GM12878 (cell line): ENCODE measurements at regions not wholly inside any gene's neighbourhood (a gene's known extent, or its start where the extent isn't known, plus 50 kb on each side); places are given as distances from the start of the nearest gene placed in this dataset.

Experiments used
- ATAC-seq: fragments of 200-7000 bp; cut with Tn5 transposase; 3 replicates; pipeline ENCODE4 v1.9.1; 2020; ENCODE audit warnings: mild to moderate bottlenecking, moderate library complexity
- BruUV-seq: library from RNA; stranded (reverse); fragments of 400-500 nt; replicated peaks from 2 replicates; lab custom pipeline; 2021; lab: Mats Ljungman, UMichigan
- CTCF ChIA-PET: fragments of 300-600 bp; sonication (Branson Sonifier 250); formaldehyde crosslinking; extraction: SDS; loops from one replicate; lab custom pipeline; 2021; ENCODE audit warnings: inconsistent platforms; lab: Yijun Ruan, JAX
- POLR2A ChIA-PET: fragments of 350-600 bp; formaldehyde crosslinking; extraction: SDS; loops from one replicate; lab custom pipeline; 2021; ENCODE audit warnings: inconsistent platforms; lab: Charles Lee
- RAD21 ChIA-PET: fragments of 300-600 bp; sonication (Branson Sonifier 250); formaldehyde crosslinking; loops from one replicate; lab custom pipeline; 2023; ENCODE audit warnings: antibody characterized with exemption; ENCODE audit not compliant: unreplicated experiment; lab: Charles Lee
- SMC1A ChIA-PET: fragments of 300-600 bp; sonication (Branson Sonifier 250); formaldehyde crosslinking; loops from one replicate; lab custom pipeline; 2023; ENCODE audit not compliant: unreplicated experiment, uncharacterized antibody; lab: Charles Lee
- DNase-seq: peaks from one replicate; pipeline ENCODE4 v3.0.0-alpha.2; 2011; ENCODE audit warnings: low read depth, low spot score
- FAIRE-seq: peaks from 3 replicates; lab custom pipeline; 2011; peaks lifted over from hg19 to GRCh38; lab: Jason Lieb, UNC
- H2AFZ ChIP-seq: 2 replicates; pipeline ENCODE4 v1.6.0; 2011; ENCODE audit warnings: low read depth, low read length, control low read depth; ENCODE audit not compliant: control insufficient read depth
- H3K27ac ChIP-seq: 2 replicates; pipeline ENCODE4 v1.5.1; 2011; ENCODE audit warnings: control low read depth; ENCODE audit not compliant: control insufficient read depth, insufficient read depth
- H3K27me3 ChIP-seq, 2 experiments: replicated peaks in 1 of 2; 2 replicates each; pipeline versions ENCODE4 v1.6.0 to v1.6.1; 2011; ENCODE audit warnings: low read length in 1 of 2; ENCODE audit not compliant: control insufficient read depth in 2 of 2, insufficient read depth in 2 of 2
- H3K36me3 ChIP-seq, 2 experiments: 2 replicates each; pipeline ENCODE4 v1.5.1; 2011; ENCODE audit warnings: low read length in 1 of 2; ENCODE audit not compliant: control insufficient read depth in 2 of 2, insufficient read depth in 2 of 2
- H3K4me1 ChIP-seq: 2 replicates; pipeline ENCODE4 v1.6.1; 2011; ENCODE audit warnings: mild to moderate bottlenecking, low read length, moderate library complexity, mixed read lengths; ENCODE audit not compliant: control insufficient read depth, insufficient read depth
- H3K4me2 ChIP-seq: 2 replicates; pipeline ENCODE4 v1.6.0; 2011; ENCODE audit warnings: control low read depth; ENCODE audit not compliant: control insufficient read depth, insufficient read depth
- H3K4me3 ChIP-seq: fragments of 200-600 bp; sonication (generic); 2 replicates; pipeline ENCODE4 v1.5.1; 2016
- H3K79me2 ChIP-seq: 2 replicates; pipeline ENCODE4 v1.6.0; 2011; ENCODE audit warnings: low read length; ENCODE audit not compliant: control insufficient read depth, insufficient read depth
- H3K9ac ChIP-seq: 2 replicates; pipeline ENCODE4 v1.8.0; 2011; ENCODE audit warnings: low read length, control low read depth, mixed read lengths; ENCODE audit not compliant: control insufficient read depth, insufficient read depth
- H3K9me3 ChIP-seq: replicated peaks from 3 replicates; pipeline ENCODE4 v1.5.1; 2011; ENCODE audit warnings: mild to moderate bottlenecking, low read length; ENCODE audit not compliant: control insufficient read depth, insufficient read depth
- H4K20me1 ChIP-seq: 2 replicates; pipeline ENCODE4 v1.6.0; 2011; ENCODE audit not compliant: control insufficient read depth, insufficient read depth
- CHD4 ChIP-seq: fragments of 200-600 bp; sonication (generic); IDR thresholded peaks from 2 replicates; pipeline ENCODE4 v1.6.1; 2016; ENCODE audit warnings: mild to moderate bottlenecking
- ETV6 ChIP-seq, 2 experiments: fragments of 450-650 bp in 1 of 2; IDR thresholded peaks in 1 of 2; conservative IDR thresholded peaks in 1 of 2; 2 replicates each; pipeline ENCODE4 v1.6.1; 2014; ENCODE audit warnings: antibody characterized with exemption in 1 of 2, borderline replicate concordance in 1 of 2, low read depth in 1 of 2, mild to moderate bottlenecking in 1 of 2, moderate library complexity in 1 of 2
- HSF1 ChIP-seq: fragments of 150-350 bp; IDR thresholded peaks from 2 replicates; pipeline ENCODE4 v1.6.1; 2014; ENCODE audit warnings: mild to moderate bottlenecking, low read depth, low read length
- IKZF2 ChIP-seq, 2 experiments: fragments of 450-650 bp; IDR thresholded peaks; 2 replicates each; pipeline ENCODE4 v1.6.1; 2017; ENCODE audit warnings: mild to moderate bottlenecking in 2 of 2, moderate library complexity in 2 of 2
- IRF3 ChIP-seq: fragments of 450-650 bp; IDR thresholded peaks from 2 replicates; pipeline ENCODE4 v1.6.1; 2014; ENCODE audit warnings: mild to moderate bottlenecking
- KDM1A ChIP-seq: fragments of 200-600 bp; sonication (generic); IDR thresholded peaks from 2 replicates; pipeline ENCODE4 v1.6.1; 2016; ENCODE audit warnings: borderline replicate concordance
- MYC ChIP-seq: IDR thresholded peaks from 2 replicates; pipeline ENCODE4 v1.6.1; 2011; ENCODE audit warnings: mild to moderate bottlenecking, low read length, moderate library complexity, inconsistent platforms; ENCODE audit not compliant: insufficient read depth, insufficient replicate concordance, insufficient read length, severe bottlenecking
- NR2C1 ChIP-seq: fragments of 450-650 bp; IDR thresholded peaks from 2 replicates; pipeline ENCODE4 v1.6.1; 2017; ENCODE audit warnings: antibody characterized with exemption, mild to moderate bottlenecking, moderate library complexity
- SIX5 ChIP-seq: IDR thresholded peaks from 2 replicates; pipeline ENCODE4 v1.6.1; 2011; ENCODE audit warnings: mild to moderate bottlenecking, low read depth, low read length, moderate library complexity; ENCODE audit not compliant: severe bottlenecking
- YY1 ChIP-seq: IDR thresholded peaks from 2 replicates; pipeline ENCODE4 v1.6.1; 2011; ENCODE audit warnings: low read depth, mild to moderate bottlenecking, low read length
- ZBTB40 ChIP-seq: fragments of 450-650 bp; IDR thresholded peaks from 2 replicates; pipeline ENCODE4 v1.6.1; 2016; ENCODE audit warnings: mild to moderate bottlenecking, moderate library complexity, borderline replicate concordance
- ZNF24 ChIP-seq: fragments of 450-650 bp; IDR thresholded peaks from 2 replicates; pipeline ENCODE4 v1.6.1; 2017; ENCODE audit warnings: antibody characterized with exemption, mild to moderate bottlenecking
- WGBS: methylation state at CpG from one replicate; pipeline ENCODE4 v1.1.6; 2016; ENCODE audit warnings: low lambda C conversion rate; ENCODE audit not compliant: insufficient replicate concordance, insufficient coverage; ENCODE audit errors: missing lambda C conversion rate; 5-methylcytosine and 5-hydroxymethylcytosine counted together
- in situ Hi-C: fragments of 300-500 bp; cut with MboI; formaldehyde crosslinking; loops from 9 replicates; pipeline ENCODE4 v1.14.3; 2018; ENCODE audit warnings: mixed read lengths
- intact Hi-C: fragments of 100-400 bp; cut with micrococcal nuclease; formaldehyde crosslinking; loops from one replicate; pipeline ENCODE4 v1.14.2; 2022; ENCODE audit not compliant: unreplicated experiment

- no peak overlapping the region for H3K9ac ChIP-seq
- intact Hi-C loops: no loop called here
- ChIA-PET POLR2A (no interaction called here), CTCF (no interaction called here), RAD21 (no interaction called here), SMC1A (no interaction called here)
- H3K36me3 ChIP-seq: no peaks in the 10 kb centered on the region
- FAIRE-seq (no peak), ATAC-seq (no peak), DNase-seq (no peak)
- WGBS: 0% methylated on average over 1 of the region's 1 CpG
- no peaks in the 10 kb centered on the region for H3K79me2 ChIP-seq
- H3K4me2 ChIP-seq: no peak overlapping the region
- H3K9me3 ChIP-seq: no peaks in the 10 kb centered on the region
- no peak overlapping the region for H3K4me3 ChIP-seq
- in situ Hi-C loops: no loop called here
- no TSS peak for BruUV-seq
- H3K4me1 ChIP-seq: no peaks in the 10 kb centered on the region
- no peak overlapping the region for H2AFZ ChIP-seq
- no peaks in the 10 kb centered on the region for H3K27me3 ChIP-seq
- no peaks in the 10 kb centered on the region for H4K20me1 ChIP-seq
- H3K27ac ChIP-seq: no peak overlapping the region
- no peak for TF ChIP-seq YY1
- no peak for TF ChIP-seq ETV6 (conservative IDR thresholded peaks at IDR 0.05 in 1 of 2, IDR thresholded peaks at IDR 0.05 in 1 of 2; ENCODE audit: borderline replicate concordance in 1 of 2, low read depth in 1 of 2)
Measured at GRCh38 chr3:144645300-144645699, 673.7 kb downstream of the DIPK2A start.

- in situ Hi-C loops: no loop called here
- no peak overlapping the region for H2AFZ ChIP-seq
- FAIRE-seq (no peak), DNase-seq (no peak), ATAC-seq (no peak)
- no peak overlapping the region for H3K27ac ChIP-seq
- ChIA-PET SMC1A (no interaction called here), POLR2A (no interaction called here), RAD21 (no interaction called here), CTCF (no interaction called here)
- no peaks in the 10 kb centered on the region for H4K20me1 ChIP-seq
- 82% methylated on average over 5 of the region's 5 CpGs for WGBS
- no TSS peak for BruUV-seq
- no peak overlapping the region for H3K4me3 ChIP-seq
- H3K79me2 ChIP-seq: no peaks in the 10 kb centered on the region
- H3K9ac ChIP-seq: no peak overlapping the region
- no peaks in the 10 kb centered on the region for H3K9me3 ChIP-seq
- no peaks in the 10 kb centered on the region for H3K27me3 ChIP-seq
- intact Hi-C loops: no loop called here
- H3K4me2 ChIP-seq: no peak overlapping the region
- H3K36me3 ChIP-seq: no peaks in the 10 kb centered on the region
- H3K4me1 ChIP-seq: no peaks in the 10 kb centered on the region
- TF ChIP-seq SIX5 (no peak), MYC (no peak), IRF3 (no peak), NR2C1 (no peak), KDM1A (no peak), HSF1 (no peak), IKZF2 (IDR thresholded peaks at IDR 0.05) (no peak), ZNF24 (no peak), CHD4 (no peak), ZBTB40 (no peak)
Measured at GRCh38 chr3:144650380-144650779, 678.8 kb downstream of the DIPK2A start.
